ENCODE measurements at regions not wholly inside any gene's neighbourhood (a gene's known extent, or its start where the extent isn't known, plus 50 kb on each side); places are given as distances from the start of the nearest gene placed in this dataset.
A peak's percentile ranks its signal among the peaks of the same experiment; 100 is the strongest.
"Not testable (repeated sequence)": the region's sequence is repeated elsewhere in the genome, so short reads cannot be mapped to it uniquely, and the experiment has no call there.

GRCh38 chr2:179331061-179331460 lies 66.4 kb upstream of the SESTD1 start:
- intact Hi-C loops (cut with DNase I, micrococcal nuclease): no loop called here
- Histone ChIP-seq H3K36me3 (ENCODE audit: low read depth) (no peaks in the 10 kb centered on the region), H3K4me1 (ENCODE audit: low read depth) (no peaks in the 10 kb centered on the region), H3K4me3 (no peak overlapping the region), H3K9me3 (no peaks in the 10 kb centered on the region)
- TF ChIP-seq, protein P1, sequence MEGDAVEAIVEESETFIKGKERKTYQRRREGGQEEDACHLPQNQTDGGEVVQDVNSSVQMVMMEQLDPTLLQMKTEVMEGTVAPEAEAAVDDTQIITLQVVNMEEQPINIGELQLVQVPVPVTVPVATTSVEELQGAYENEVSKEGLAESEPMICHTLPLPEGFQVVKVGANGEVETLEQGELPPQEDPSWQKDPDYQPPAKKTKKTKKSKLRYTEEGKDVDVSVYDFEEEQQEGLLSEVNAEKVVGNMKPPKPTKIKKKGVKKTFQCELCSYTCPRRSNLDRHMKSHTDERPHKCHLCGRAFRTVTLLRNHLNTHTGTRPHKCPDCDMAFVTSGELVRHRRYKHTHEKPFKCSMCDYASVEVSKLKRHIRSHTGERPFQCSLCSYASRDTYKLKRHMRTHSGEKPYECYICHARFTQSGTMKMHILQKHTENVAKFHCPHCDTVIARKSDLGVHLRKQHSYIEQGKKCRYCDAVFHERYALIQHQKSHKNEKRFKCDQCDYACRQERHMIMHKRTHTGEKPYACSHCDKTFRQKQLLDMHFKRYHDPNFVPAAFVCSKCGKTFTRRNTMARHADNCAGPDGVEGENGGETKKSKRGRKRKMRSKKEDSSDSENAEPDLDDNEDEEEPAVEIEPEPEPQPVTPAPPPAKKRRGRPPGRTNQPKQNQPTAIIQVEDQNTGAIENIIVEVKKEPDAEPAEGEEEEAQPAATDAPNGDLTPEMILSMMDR (IDR thresholded peaks at IDR 0.05): no peak
- ATAC-seq (no peak), DNase-seq (no peak)

DNA sequence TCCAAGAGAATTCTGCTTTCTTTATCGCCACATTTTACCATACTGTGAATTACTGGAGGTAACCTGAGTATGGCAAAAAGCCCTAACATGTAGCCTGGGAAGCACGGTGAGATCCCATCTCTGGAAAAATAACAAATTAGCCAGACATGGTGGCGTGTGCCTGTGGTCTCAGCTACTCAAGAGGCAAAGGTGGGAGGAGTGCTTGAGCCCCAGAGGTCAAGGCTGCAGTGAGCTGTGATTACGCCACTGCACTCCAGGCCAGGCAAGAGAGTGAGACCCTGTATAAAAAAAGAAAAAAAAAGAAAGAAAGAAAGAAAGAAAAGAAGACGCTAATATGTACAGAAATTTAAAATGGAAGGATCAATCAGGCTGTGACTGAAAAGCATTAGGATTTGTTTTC lies 57.7 kb upstream of the SESTD1 start:
- TF ChIP-seq, protein P1 (IDR thresholded peaks at IDR 0.05): no peak
- intact Hi-C loops (cut with DNase I, micrococcal nuclease): no loop called here
- no peaks in the 10 kb centered on the region for H3K36me3 ChIP-seq (ENCODE audit: low read depth)
- ATAC-seq (no peak), DNase-seq (no peak)
- no peaks in the 10 kb centered on the region for H3K9me3 ChIP-seq
- H3K4me3 ChIP-seq: no peak overlapping the region
- no peaks in the 10 kb centered on the region for H3K4me1 ChIP-seq (ENCODE audit: low read depth)

- H3K4me3 ChIP-seq; DNase-seq; intact Hi-C loops (cut with DNase I, micrococcal nuclease); H3K36me3 ChIP-seq (ENCODE audit: low read depth); ATAC-seq; H3K9me3 ChIP-seq; H3K4me1 ChIP-seq (ENCODE audit: low read depth): not testable (repeated sequence)
Measured at GRCh38 chr2:179321034-179321433, 56.4 kb upstream of the SESTD1 start.

- H3K9me3 ChIP-seq; ATAC-seq; H3K36me3 ChIP-seq (ENCODE audit: low read depth); H3K4me3 ChIP-seq; intact Hi-C loops (cut with DNase I, micrococcal nuclease); H3K4me1 ChIP-seq (ENCODE audit: low read depth): not testable (repeated sequence)
- DNase-seq: peak in 1 of 3 donors; percentile 21
Measured at GRCh38 chr2:179314729-179315128, 50.1 kb upstream of the SESTD1 start.

Data from mucosa of descending colon (tissue), 3 donors.